ENCODE measurements at regions not wholly inside any gene's neighbourhood (a gene's known extent, or its start where the extent isn't known, plus 50 kb on each side); places are given as distances from the start of the nearest gene placed in this dataset.
"Not testable (repeated sequence)": the region's sequence is repeated elsewhere in the genome, so short reads cannot be mapped to it uniquely, and the experiment has no call there.

DNA sequence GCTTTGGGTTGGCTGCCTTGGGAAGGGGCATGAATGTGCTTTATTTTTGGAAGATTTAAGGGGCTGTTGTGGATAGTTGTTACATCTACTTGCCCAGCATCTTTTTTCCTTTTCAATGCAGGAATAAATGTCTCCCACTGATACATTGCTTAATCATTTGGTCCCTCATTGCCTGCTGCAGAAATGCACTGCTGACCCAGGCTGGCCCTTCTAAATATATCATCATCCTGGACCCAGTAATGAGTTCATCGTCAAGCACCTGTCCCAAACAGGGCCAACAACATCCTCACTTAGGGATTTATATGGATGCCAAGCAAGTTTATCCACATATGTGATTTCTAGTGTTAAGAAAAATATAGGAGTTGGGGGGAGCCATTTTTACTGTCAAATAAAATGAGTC, 67.2 kb downstream of the ASCL1 start:
- no peak overlapping the region for H3K4me3 ChIP-seq (ENCODE audit: low read depth, low read length)
- CTCF ChIA-PET: no interaction called here
- POLR2A ChIA-PET: no interaction called here
- DNase-seq (ENCODE audit: low read depth, low spot score): no peak
- TF ChIP-seq, protein P1, sequence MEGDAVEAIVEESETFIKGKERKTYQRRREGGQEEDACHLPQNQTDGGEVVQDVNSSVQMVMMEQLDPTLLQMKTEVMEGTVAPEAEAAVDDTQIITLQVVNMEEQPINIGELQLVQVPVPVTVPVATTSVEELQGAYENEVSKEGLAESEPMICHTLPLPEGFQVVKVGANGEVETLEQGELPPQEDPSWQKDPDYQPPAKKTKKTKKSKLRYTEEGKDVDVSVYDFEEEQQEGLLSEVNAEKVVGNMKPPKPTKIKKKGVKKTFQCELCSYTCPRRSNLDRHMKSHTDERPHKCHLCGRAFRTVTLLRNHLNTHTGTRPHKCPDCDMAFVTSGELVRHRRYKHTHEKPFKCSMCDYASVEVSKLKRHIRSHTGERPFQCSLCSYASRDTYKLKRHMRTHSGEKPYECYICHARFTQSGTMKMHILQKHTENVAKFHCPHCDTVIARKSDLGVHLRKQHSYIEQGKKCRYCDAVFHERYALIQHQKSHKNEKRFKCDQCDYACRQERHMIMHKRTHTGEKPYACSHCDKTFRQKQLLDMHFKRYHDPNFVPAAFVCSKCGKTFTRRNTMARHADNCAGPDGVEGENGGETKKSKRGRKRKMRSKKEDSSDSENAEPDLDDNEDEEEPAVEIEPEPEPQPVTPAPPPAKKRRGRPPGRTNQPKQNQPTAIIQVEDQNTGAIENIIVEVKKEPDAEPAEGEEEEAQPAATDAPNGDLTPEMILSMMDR (IDR thresholded peaks at IDR 0.05; ENCODE audit: insufficient read depth, low read length, missing control alignments): no peak

DNA sequence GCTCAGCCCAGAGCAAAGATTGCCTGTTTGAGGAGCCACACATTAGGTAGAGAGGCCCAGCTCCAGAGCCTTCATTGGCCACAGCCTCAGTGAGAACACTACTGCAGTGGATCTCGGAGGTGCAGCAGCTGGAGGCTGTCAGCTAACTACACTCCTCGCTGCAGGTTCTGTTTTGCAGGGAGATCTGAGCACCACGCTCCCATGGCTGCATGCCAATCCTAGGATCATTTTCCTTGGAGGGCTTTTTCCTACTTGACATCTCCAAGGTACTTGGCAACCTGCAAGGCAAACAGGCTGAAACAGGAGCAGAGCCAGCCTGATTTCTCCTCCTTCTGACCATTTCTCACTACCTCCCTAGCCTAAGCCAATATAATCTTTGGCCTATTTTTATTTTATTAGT, 69.2 kb downstream of the ASCL1 start:
- H3K4me3 ChIP-seq (ENCODE audit: low read depth, low read length); POLR2A ChIA-PET; DNase-seq (ENCODE audit: low read depth, low spot score); CTCF ChIA-PET: not testable (repeated sequence)

DNA sequence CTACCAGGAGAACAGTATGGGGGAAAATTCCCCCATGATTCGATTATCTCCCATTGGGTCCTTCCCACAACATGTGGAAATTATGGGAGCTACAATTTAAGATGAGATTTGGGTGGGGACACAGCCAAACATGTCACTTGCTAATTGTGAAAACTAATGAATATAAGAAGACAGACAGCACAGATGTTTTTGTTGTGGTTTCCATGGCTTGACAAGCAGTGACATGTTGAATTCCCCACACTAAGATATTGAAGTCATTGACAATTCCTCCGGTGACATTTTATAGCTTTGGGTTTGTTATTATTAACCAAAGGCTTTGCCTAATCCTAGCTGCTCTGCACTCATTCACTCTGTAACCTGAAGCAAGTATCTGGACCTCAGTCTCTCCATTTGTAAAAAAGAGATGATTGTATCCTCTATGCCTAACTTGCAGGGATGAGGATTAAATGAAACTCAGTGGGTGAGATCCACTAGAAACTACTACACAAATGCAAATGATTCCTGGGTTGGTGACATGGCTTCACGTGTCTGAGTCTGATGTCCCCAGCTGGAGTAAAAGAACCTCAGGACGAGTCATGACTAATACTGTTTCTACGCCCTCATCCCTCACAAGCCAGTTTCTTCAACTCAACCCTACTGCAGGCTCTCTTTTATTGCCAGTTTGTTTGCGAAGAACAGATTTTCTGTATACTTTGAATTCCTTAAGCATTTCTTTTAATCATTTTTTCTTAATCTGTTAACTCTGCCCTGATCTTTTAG, 71.6 kb downstream of the ASCL1 start:
- ChIA-PET CTCF (no interaction called here), POLR2A (no interaction called here)
- no peak for DNase-seq (ENCODE audit: low read depth, low spot score)
- TF ChIP-seq, protein P1 (IDR thresholded peaks at IDR 0.05; ENCODE audit: insufficient read depth, low read length, missing control alignments): no peak
- H3K4me3 ChIP-seq (ENCODE audit: low read depth, low read length): no peak overlapping the region

DNA sequence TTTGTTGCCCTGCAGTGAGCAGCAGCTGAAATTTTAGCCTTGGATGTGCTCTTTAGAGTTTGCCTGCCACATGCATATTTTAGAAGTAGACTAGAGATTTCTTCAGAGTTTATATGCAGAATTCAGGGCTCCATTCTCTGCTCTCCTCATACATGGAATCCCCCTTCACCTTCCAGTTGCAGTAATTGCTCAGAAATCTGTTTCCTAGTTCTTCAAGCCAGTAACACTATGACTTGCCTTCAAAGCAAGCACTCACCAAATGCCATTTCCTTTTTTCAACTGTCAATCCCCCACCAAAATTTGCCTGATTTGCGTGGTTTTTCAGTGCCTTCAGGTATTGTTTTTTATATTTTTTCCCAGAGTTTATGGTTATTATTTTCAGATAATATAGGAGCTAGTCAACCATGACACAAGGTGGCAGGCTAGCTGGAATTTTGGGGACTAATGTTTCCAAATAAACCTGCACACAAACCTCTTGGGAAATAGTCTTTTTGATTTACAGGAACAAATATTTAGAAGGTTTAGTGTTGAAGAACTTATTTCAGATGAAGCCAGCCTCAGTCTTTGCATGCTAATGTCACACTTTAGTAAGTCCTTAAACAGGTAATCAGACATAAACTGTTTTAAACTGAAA, 79.2 kb downstream of the ASCL1 start:
- no peak for DNase-seq (ENCODE audit: low read depth, low spot score)
- no peak overlapping the region for H3K4me3 ChIP-seq (ENCODE audit: low read depth, low read length)
- TF ChIP-seq, protein P1 (IDR thresholded peaks at IDR 0.05; ENCODE audit: insufficient read depth, low read length, missing control alignments): no peak
- ChIA-PET CTCF (no interaction called here), POLR2A (no interaction called here)

DNA sequence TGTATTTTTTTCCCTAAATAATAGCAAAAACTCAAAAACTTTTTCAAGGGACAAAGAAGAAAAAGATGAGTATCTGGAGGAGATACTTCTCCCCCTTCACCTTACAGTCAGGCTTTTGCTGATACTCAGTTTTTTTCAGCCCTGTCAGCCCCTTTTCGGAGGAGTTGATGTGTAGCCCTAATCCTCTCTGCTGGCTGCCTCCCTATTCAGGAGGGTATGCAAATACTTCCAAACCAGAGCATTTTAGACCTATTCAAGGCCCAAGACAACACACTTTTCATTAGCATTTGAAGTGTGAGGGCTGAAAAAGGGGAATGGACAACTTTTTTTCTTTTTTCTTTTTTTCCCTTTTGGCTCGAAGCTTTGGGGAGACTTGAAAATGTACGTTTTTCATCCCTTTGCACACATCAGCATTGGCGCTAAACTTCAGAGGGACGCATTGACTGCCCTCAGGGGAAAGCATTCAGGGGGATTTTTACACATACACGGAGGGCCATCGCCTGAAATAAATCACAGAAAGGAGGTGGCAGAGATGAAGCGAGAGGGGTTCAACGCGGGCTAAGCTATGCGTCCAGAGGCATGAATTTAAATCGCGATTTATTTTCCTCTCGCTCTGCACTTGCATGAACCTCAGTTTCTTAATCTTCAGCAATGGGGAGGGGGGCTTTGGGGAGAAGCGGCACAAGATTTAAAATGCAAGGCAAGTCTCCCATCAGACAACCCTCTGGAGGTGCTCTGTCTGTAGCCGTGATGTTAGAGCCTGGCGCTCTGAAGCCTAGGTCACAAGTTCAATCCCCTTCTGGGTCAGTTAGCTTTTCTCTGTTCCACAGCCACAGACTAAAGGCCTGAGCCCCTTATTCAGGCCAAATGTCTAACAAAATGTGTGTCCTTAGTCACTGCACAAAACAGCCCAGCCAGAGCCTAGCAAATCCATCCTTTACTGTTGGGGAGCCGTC, 86.3 kb downstream of the ASCL1 start:
- no peak for DNase-seq (ENCODE audit: low read depth, low spot score)
- ChIA-PET CTCF (no interaction called here), POLR2A (no interaction called here)
- TF ChIP-seq, protein P1 (IDR thresholded peaks at IDR 0.05; ENCODE audit: insufficient read depth, low read length, missing control alignments): no peak
- no peak overlapping the region for H3K4me3 ChIP-seq (ENCODE audit: low read depth, low read length)

- ChIA-PET CTCF (interaction anchor here (0.6 kb wide), 1 partner anchor 94 kb away, joined by 3 read pairs; no protein-coding TSS in a partner anchor), POLR2A (no interaction called here)
- no peak overlapping the region for H3K4me3 ChIP-seq (ENCODE audit: low read depth, low read length)
- TF ChIP-seq, protein P1 (IDR thresholded peaks at IDR 0.05; ENCODE audit: insufficient read depth, low read length, missing control alignments): no peak
- no peak for DNase-seq (ENCODE audit: low read depth, low spot score)
Measured at GRCh38 chr12:103046154-103046553, 88.7 kb downstream of the ASCL1 start.
